ENCODE measurements at regions not wholly inside any gene's neighbourhood (a gene's known extent, or its start where the extent isn't known, plus 50 kb on each side); places are given as distances from the start of the nearest gene placed in this dataset.
"Not testable (repeated sequence)": the region's sequence is repeated elsewhere in the genome, so short reads cannot be mapped to it uniquely, and the experiment has no call there.

DNA sequence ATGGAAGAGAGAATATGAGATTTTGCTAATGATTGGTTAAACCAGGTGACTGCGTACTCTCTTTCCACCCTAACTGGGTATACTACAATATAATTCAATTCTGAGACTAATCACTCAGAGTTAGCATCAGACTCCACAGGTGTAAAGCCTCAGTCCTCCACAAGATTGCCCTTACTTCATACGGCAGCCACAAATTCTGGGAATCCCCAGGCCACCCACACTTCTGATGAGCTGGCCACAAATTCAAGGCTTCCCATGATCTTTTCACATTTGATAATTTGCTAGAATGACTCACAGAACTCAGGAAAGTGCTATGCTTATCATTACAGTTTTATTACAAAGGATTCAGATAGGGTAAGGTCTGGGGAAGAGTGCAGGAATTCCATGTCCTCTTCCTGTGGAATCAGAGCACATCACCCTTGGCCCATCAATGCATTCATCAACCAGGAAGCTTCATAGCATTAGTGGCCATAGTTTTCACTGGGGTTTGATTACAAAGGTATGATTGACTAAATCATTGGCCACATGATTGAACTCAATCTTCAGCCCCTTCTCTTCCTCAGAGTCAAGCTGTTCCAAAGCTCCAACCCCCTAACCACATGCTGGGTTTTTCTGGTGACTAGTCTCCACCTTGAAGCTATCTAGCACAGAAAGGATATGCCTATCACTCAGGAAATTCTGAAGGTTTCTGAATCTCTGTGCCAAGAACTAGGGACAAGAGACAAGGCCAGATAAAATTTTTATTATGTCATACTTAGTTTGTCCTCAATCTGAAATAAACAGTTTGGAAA is 131.7 kb downstream of the HHIPL2 start:
- no peak for DNase-seq (ENCODE audit: low read depth in 2 of 2)

DNA sequence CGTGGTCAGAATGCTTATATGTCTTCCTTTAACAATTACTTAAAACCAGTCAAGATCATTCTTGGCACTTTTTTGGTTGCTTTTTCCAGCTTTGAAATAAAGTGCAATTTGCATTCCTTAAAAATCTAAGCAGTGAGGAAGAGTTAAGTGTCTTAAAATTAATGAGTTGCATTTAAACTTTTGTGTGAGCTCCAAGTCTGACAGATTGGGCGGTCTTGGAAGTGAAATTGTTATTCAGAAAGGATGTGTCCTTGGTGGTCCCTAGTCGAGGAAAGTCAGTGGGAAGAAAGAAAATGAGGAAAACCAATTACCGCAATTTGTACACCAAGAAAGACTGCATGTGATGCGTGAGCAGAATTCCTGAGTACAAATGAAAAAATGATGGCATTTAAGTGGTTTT is 132.5 kb downstream of the HHIPL2 start:
- DNase-seq (ENCODE audit: low read depth in 2 of 2): no peak

DNA sequence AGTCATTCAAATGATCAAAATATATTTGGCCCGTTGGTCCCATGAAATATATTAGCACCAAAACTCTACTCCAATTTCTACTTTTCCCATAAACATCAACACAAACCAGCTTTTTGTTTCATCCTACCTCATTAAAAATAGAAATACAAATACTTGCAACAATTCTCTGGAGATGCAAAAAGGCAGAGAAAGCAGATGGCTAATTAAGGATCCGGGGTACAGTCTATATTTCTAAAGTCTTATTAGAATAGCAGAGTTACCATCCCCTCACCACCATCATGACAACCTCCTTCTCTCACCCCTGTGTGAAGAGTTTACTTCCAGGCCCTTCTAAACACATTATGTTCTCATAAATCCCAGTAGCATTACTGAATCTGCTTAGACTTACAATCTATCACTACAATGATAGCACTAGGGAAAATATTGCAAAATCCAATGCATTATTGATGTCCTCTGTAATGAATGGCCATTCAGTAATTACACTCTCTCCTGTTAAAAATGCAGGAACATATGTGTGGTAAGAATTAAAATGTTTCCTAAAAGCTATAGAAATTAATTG is 133.8 kb downstream of the HHIPL2 start:
- no peak for DNase-seq (ENCODE audit: low read depth in 2 of 2)

DNA sequence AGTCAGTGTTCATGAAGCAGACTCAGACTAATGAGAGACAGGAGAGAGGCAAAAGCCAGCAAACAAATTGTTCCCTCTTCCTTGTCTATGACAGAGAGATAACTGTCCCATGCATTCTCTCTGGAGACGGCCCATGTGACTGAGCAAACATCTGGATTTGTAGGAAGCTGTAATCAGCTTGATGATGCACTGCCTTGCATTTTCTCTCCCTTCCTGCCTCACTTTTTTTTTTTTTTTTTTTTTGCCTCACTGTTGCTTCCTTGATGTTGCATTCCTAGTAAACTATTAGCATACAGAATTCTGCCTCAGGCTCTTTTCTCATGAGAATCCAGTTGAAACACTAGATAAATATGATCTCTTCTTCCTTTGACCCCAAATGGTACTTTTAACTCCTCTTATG is 134.5 kb downstream of the HHIPL2 start:
- no peak for DNase-seq (ENCODE audit: low read depth in 2 of 2)

DNA sequence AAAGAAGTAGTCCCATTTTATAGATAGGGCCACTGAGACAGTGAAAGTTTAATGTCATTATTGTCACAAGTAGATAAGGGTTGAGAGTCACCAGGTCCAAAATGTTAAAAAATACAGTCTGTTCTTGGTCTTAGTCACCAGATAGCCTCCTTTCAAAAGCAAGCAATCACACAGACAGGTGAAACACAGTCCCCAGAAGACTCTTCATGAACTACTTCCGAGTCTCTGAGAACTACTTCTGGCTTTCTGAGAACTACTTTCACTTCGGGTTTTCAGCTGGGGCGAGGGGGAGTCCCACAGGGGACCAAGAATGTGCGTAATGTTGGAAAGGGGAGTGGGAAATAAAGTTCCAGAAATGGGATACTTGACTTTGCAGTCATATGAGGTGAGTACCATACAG is 143.2 kb downstream of the HHIPL2 start:
- DNase-seq (ENCODE audit: low read depth in 2 of 2): no peak

DNA sequence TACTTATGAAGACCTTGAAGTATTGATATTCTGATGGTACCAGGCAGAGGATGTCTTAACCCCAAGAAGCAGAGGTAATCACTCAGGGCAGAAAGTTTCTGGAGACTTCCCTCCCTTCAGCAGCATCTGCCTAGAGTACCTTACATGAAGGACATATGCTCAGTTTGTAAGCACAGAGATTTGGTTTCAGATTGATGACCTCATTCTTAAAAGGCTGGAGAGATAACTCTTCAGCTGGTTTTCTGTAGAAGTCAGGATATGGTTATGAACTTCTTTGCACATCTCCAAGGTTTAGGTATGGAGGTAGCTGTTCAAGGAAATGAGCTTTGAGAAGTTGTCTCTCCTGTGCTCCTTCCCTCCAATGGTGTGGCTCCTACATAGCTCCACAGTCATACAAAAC is 148.7 kb downstream of the HHIPL2 start:
- DNase-seq (ENCODE audit: low read depth in 2 of 2): no peak

DNA sequence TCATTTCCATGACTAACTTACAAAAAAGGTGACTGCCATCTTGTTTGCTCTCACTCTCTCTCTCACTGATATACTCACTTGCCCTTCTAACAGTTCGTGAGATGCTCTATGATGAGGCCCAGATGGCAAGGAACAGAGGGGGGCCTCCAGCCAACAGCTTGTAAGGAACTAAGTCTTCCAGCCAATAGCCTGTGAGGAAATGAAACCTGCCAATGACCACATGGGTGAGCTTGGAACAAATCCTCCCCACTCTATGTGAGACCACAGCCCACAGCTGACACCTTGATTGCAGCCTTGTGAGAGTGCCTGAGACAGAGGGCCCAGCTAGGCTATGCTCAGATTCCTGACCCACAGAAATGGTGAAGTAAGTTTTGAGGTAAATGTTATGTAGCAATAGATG is 153.7 kb downstream of the HHIPL2 start:
- no peak for DNase-seq (ENCODE audit: low read depth in 2 of 2)

DNA sequence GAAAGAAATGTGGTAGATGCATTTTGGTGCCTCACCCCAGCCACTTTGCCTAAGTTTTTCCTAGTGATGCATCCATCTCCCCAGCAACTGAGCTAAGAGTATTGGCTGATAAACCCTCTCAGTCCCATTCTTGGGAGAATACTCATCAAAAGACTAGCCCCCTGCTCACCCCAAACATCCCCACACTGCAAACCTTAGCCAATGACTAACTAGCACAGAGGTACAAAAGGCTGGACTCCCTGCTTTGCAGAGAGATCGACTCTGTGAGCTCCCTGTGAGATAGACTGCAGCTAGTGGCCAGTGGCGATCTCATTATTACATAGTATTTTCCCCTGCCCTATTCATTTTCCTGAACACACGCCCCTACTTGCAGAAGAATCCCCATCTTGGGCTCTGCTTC is 155.3 kb downstream of the HHIPL2 start:
- no peak for DNase-seq (ENCODE audit: low read depth in 2 of 2)

DNA sequence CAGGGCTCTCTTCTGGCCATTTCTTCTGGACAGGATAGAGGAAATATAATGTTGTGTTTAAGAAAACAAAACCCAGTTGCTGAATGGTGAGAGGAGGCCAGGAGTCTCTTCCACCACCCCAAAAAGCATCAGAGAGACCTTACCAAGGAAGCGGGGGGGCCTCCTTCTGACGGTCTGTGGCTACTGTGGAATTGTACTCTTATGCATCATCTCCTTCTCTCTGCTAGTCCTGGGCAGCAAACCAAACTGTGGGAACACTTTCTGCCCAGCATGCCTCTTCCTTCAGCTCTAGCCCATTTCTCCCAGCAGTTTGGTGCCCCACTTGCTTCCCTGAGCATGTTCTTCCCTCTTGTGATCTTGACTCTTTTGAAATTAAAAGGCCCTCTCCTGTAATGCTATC is 157.7 kb downstream of the HHIPL2 start:
- no peak for DNase-seq (ENCODE audit: low read depth in 2 of 2)

DNA sequence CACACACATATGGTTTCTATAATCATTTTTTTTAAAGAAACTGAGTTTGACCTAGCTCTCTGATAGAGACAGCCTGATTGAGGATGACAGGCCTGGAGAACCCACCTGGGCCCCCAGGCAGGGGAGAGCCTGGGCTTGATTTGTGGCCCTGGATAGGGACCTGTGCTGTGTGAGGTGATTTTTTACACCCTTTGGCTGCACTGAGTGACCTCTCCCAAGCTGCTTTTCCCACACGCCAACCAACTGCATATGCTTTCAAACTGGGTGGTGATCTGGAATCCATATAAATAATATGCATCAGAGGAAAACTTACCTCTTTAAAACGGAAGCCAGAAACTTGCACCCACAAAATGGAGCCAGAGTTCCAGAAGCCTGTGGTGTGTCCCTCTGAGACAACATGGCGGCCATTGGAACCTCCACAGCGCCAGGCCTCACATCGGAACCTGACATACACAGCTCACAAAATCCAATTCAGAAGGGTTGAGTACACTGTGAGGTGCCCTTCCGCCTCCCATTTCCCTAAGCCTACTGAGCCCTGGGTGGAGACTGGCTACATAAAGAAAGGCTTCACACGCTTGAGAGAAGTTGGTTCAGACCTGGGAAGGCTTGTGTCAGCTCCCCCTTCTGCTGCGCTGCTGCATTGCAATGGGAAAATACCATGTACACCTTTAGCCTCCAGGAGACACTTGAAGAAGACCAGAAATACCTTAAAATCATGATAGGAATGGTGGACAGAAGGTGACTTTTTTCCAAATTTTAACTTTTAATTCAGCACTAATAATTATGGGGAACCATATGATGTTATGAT is 160.7 kb downstream of the HHIPL2 start:
- no peak for DNase-seq (ENCODE audit: low read depth in 2 of 2)

DNA sequence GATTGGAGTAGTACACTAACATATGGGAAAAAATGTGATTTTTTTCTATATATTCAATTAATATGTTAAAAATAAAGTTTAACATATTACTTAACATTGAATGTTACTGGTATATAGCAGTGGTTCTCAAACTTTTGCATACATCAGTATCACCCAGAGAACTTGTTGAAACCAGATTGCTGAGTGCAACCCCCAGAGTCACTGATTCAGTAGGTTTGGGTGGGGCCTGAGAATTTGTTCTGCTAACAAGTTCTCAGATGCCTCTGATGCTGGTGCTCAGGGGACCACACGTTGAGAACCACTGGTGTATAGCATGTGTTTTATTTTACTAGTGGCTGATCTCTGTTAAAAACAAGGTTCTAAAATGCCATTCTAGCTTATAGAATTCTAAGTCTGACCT is 161.9 kb downstream of the HHIPL2 start:
- DNase-seq (ENCODE audit: low read depth in 2 of 2): no peak

DNA sequence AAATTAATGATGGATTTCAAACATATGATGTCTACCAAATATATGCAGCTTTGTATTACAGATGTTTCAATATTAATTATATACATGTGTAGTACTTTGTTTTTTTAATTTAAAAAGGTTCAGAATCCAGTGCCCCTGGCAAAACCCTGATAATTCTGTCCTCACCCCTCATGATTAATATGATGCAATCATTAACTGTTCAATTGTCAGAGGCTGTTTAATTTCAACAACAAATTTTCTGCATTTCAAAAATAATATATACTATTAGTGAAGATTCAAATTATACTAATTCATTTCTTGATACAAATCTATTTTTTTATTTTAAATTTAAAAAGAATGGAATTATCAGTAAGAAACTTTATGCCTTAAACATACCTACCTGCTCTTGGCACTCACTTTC is 162.6 kb downstream of the HHIPL2 start:
- no peak for DNase-seq (ENCODE audit: low read depth in 2 of 2)

DNA sequence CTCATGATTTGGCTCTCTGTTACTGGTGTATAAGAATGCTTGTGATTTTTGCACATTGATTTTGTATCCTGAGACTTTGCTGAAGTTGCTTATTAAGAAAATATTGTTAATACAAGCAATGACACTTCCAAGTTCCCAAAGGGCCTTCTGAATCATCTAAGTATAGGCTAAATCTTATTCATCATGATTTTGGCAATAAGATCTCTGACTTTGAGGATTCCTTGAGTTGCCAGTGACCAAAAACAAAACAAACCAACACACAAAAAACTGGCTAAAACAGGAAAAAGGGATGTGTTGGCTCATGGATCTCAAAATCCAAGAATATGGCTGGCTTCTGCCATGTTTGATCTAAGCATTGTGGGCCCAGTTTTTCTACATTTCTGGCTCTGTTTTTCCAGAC is 163.4 kb downstream of the HHIPL2 start:
- DNase-seq (ENCODE audit: low read depth in 2 of 2): no peak

DNA sequence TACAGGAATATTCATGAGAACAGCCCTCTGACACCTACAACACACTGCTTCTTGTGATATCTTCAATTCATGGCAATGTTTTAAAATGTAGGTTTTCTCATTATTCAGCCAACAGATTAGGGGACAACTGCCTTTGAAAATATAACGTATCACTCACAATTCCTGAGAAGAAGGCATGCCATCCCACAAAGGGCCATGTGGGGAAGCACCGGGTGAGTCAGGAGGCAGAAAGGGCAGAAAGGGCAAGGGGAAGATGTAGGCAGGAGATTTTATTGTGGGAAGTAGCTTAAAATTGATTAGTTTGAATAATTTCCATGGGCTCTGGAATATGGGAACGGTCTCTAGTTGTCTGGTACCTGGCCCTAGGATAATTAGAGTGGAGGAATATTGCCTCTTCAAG is 165.7 kb downstream of the HHIPL2 start:
- no peak for DNase-seq (ENCODE audit: low read depth in 2 of 2)

DNA sequence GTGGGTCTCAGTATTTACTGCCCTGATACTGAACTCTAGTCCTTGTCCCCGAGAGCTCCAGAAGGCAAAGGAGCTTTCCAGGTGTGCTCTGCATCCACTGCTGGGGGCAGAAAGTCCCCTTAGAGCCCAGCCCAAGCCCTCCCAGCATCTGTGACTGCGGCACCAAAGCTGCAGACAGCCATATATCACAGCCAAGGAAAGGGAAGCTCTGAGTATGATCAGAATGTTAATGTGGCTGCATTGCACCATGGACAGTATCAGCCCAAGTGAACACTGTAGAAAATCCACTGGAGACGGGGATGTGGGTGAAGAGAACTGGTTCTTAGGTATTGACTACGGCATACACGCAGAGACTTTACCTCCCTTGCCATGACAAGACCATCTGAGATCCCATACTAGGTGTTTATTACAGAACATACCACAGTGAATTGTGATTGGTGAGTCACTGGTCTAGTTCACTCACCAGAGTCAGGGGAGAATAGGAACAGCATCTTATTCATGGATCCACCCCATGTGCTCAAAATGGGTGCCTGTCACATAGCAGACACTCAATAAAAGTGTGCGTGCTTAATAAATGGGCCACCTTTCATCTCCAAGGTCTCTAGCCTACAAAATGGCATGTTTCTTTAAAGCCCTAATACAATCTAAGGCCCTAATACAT is 170.3 kb downstream of the HHIPL2 start:
- no peak for DNase-seq (ENCODE audit: low read depth in 2 of 2)

DNA sequence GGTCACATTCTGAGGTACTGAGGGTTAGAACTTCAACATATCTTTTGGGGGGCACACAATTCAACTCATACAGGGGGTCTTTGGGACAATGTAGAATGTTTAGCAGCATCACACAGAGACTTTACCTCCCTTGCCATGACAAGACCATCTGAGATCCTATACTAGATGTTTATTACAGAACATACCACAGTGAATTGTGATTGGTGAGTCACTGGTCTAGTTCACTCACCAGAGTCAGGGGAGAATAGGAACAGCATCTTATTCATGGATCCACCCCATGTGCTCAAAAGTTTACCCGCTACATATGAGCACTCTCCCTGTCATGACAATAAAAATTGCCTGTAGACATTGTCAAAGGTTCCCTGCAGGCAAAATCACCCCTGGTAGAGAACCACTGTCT is 171.1 kb downstream of the HHIPL2 start:
- not testable (repeated sequence) for DNase-seq (ENCODE audit: low read depth in 2 of 2)

DNA sequence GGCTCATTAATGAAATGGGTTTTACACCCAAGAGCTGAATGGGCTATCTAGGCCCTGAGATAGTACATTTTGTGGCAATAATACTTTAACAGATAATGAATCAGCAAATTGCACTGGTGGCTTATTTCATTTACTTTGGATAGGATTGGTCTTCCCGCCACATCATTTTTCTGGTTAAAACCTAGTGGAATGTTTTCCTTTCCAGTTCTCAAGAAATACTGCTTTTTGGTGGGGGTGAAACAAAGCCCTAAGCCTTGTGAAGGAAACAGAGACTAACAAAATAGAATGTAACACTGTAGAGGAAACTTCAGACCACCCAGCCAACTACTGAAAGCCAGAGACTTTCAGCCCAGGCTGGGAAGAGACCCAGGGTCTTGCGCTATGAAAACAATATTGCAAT is 172.2 kb downstream of the HHIPL2 start:
- no peak for DNase-seq (ENCODE audit: low read depth in 2 of 2)

DNA sequence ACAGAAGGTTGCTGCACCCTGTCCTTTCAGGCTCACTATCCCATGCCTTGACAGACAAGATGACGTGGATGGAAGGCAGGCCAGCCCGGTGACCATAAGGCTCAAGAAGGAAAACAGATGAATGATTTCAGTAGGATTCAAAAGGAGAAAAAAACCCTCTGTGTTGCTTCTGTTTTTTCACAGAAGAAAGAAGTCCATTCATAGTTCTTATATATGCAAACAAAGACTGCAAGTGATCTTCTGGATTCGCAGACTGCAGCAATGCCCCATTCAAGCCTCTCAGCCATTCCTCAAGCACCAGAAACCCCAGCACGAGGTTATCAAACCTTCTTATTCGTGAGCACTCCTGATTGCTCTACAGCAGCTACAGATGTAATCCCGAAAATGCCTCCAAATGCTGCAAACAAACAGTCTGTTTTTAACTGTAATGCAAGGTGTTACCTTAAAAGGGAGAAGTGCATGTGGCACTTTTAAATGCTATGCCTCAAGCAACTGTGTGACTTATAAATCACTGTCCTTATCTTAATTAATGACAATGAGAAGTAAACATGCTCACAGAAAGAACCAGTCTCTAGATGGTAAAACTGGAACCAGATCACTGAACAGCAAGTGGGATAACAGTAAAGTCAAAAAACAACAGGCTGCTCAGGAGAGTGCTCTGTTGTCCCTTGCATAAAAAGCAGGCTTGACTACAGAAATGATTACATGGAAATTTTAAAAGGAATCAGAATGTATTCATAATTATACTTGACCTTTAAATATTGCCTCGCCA is 173.9 kb downstream of the HHIPL2 start:
- no peak for DNase-seq (ENCODE audit: low read depth in 2 of 2)

DNA sequence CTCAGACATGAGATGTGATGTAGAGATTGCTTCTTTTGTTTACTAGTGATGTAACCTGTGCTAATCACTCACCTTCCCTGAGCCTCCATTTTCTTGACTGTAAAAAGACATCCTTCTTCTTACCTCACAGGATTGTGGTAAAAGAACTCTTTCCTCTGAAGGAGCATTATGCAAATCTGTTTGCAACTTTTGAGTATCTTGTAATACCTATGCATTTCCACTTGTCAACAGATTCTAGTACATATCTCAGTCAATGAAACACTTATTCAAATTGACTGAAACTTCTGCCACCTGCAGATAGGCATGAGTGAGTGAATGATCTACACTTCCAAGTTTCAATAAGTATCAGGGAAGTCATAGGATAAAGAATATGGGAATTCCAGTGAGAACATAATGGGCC is 174.7 kb downstream of the HHIPL2 start:
- no peak for DNase-seq (ENCODE audit: low read depth in 2 of 2)

DNA sequence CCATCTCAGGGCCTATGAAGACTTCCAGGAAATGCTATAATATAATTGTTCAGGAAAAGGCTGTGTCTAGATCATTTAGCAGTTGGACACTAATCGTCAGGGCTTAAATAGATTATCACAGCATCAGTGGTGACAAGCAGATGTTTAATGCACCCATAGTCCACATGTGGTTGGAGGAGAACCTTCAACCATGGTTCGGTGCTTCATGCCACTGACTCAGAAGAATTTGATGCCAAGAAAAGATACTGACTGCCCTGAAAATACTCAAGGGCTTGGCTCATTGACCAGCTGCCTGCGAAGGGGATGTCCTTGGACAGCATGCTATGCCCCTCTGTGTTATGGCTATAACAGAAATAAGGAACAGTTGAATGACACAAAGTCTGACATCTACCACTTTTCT is 175.7 kb downstream of the HHIPL2 start:
- no peak for DNase-seq (ENCODE audit: low read depth in 2 of 2)

DNA sequence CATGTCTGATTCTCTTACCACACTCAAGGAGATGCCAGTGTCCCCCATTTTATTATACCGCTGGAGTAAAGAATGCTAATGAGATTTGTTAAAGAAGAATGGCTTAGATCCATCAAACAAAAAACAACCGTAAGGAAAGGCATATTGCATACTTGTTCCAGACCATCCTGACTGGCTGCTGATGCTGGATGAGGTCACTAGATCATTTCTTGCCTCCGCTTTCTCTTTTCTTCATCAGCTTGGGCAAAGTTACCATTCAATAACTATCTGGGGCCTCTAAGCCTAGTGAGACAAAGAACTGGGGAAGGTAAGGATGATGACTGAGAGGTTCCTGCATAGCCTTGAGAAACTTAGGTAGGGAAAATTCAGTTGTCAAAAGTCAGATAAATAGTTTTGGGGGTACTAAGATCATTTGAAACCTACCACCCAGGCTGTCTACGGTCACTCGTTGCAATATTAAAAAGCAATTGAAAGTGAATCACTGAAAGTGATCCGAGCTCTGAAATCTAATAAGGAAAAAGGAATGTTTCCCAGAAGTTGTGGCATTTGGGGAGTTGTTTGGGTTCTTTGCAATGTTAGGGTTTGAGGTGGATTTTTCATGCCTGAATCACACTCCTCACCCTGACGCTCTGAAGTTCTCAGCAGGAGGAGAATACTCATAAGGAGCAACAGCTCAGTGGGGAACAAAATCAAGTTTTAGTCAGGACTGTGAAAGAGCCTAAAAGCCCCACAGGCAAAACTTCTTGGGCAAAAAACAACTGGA is 176.8 kb downstream of the HHIPL2 start:
- DNase-seq (ENCODE audit: low read depth in 2 of 2): no peak
